ENCODE measurements at regions not wholly inside any gene's neighbourhood (a gene's known extent, or its start where the extent isn't known, plus 50 kb on each side); places are given as distances from the start of the nearest gene placed in this dataset.

- H3K4me3 Mint-ChIP-seq: no peak overlapping the region
- H3K36me3 Mint-ChIP-seq: no peaks in the 10 kb centered on the region
- H3K9me3 Mint-ChIP-seq: peaks cover 0 to 14% (median 4%) of the 10 kb centered on the region in 3 donors
These were observed 470.3 kb downstream of the TBC1D22A start for GRCh38 chr22:47232753-47233152.

GRCh38 chr22:47232197-47232596 is 469.7 kb downstream of the TBC1D22A start:
- no peak overlapping the region for H3K27ac Mint-ChIP-seq
- H3K4me1 Mint-ChIP-seq: no peaks in the 10 kb centered on the region
- H3K36me3 Mint-ChIP-seq: no peaks in the 10 kb centered on the region
- no peak overlapping the region for H3K4me3 Mint-ChIP-seq
- peaks cover 0 to 14% (median 4%) of the 10 kb centered on the region in 3 donors for H3K9me3 Mint-ChIP-seq
- H3K27me3 Mint-ChIP-seq: no peaks in the 10 kb centered on the region

More at GRCh38 chr22:47232753-47233152, 470.3 kb downstream of the TBC1D22A start:
- Mint-ChIP-seq H3K27me3 (no peaks in the 10 kb centered on the region), H3K4me1 (no peaks in the 10 kb centered on the region), H3K27ac (no peak overlapping the region)

- Mint-ChIP-seq H3K27ac (no peak overlapping the region), H3K4me3 (no peak overlapping the region), H3K27me3 (no peaks in the 10 kb centered on the region), H3K4me1 (no peaks in the 10 kb centered on the region), H3K9me3 (peaks cover 0 to 14% (median 4%) of the 10 kb centered on the region in 3 donors), H3K36me3 (no peaks in the 10 kb centered on the region)
These were observed 469.3 kb downstream of the TBC1D22A start for GRCh38 chr22:47231759-47232158.

- H3K4me1 Mint-ChIP-seq: no peaks in the 10 kb centered on the region
- H3K27me3 Mint-ChIP-seq: no peaks in the 10 kb centered on the region
- H3K4me3 Mint-ChIP-seq: no peak overlapping the region
- H3K9me3 Mint-ChIP-seq: peaks cover 0 to 14% (median 4%) of the 10 kb centered on the region in 3 donors
- no peaks in the 10 kb centered on the region for H3K36me3 Mint-ChIP-seq
- no peak overlapping the region for H3K27ac Mint-ChIP-seq
These were observed 468.3 kb downstream of the TBC1D22A start for GRCh38 chr22:47230741-47231140.

- Mint-ChIP-seq H3K4me1 (no peaks in the 10 kb centered on the region), H3K9me3 (peaks cover 0 to 14% (median 4%) of the 10 kb centered on the region in 3 donors), H3K36me3 (no peaks in the 10 kb centered on the region), H3K4me3 (no peak overlapping the region), H3K27ac (no peak overlapping the region), H3K27me3 (no peaks in the 10 kb centered on the region)
These were observed 467.8 kb downstream of the TBC1D22A start for GRCh38 chr22:47230251-47230650.

GRCh38 chr22:47228767-47229166 is 466.3 kb downstream of the TBC1D22A start:
- H3K4me1 Mint-ChIP-seq: no peaks in the 10 kb centered on the region
- no peaks in the 10 kb centered on the region for H3K36me3 Mint-ChIP-seq
- H3K27ac Mint-ChIP-seq: no peak overlapping the region
- H3K4me3 Mint-ChIP-seq: no peak overlapping the region
- peaks cover 0 to 6% (median 2%) of the 10 kb centered on the region in 3 donors for H3K9me3 Mint-ChIP-seq
- no peaks in the 10 kb centered on the region for H3K27me3 Mint-ChIP-seq

GRCh38 chr22:47225931-47226633 is 463.6 kb downstream of the TBC1D22A start:
- Mint-ChIP-seq H3K4me3 (no peak overlapping the region), H3K36me3 (peaks cover 3% of the 10 kb centered on the region), H3K27ac (peak overlapping the region in 1 of 3 donors; percentile 32), H3K4me1 (no peaks in the 10 kb centered on the region), H3K9me3 (no peaks in the 10 kb centered on the region), H3K27me3 (no peaks in the 10 kb centered on the region)

- peaks cover 3% of the 10 kb centered on the region for H3K36me3 Mint-ChIP-seq
- H3K27ac Mint-ChIP-seq: no peak overlapping the region
- no peaks in the 10 kb centered on the region for H3K9me3 Mint-ChIP-seq
- no peaks in the 10 kb centered on the region for H3K4me1 Mint-ChIP-seq
- H3K4me3 Mint-ChIP-seq: no peak overlapping the region
- H3K27me3 Mint-ChIP-seq: no peaks in the 10 kb centered on the region
These were observed 462.9 kb downstream of the TBC1D22A start for GRCh38 chr22:47225080-47225930.
